Liver (tissue), 8 donors: ENCODE measurements at regions not wholly inside any gene's neighbourhood (a gene's known extent, or its start where the extent isn't known, plus 50 kb on each side); places are given as distances from the start of the nearest gene placed in this dataset.

Experiments
- DNase-seq: peaks from one replicate; pipeline ENCODE4 v3.0.0-alpha.2; 2017; ENCODE audit warnings: low spot score
- H3K27ac ChIP-seq, 2 donors: one replicate each; pipeline ENCODE4 v1.7.0; 2013; ENCODE audit warnings: inconsistent platforms in 2 of 2, low read length in 2 of 2, control low read depth in 1 of 2, low read depth in 1 of 2, mild to moderate bottlenecking in 1 of 2
- H3K27me3 ChIP-seq, 4 donors: one replicate each; pipeline versions ENCODE4 v1.6.1 to v1.7.0; 2013; ENCODE audit warnings: low read length in 3 of 4, inconsistent platforms in 1 of 4, mild to moderate bottlenecking in 1 of 4, moderate library complexity in 1 of 4; ENCODE audit not compliant: control insufficient read depth in 4 of 4, insufficient read depth in 4 of 4
- H3K36me3 ChIP-seq, 4 donors: one replicate each; pipeline versions ENCODE4 v1.6.1 to v1.7.0; 2013; ENCODE audit warnings: low read length in 3 of 4, mild to moderate bottlenecking in 3 of 4, low read depth in 1 of 4, moderate library complexity in 1 of 4; ENCODE audit not compliant: control insufficient read depth in 4 of 4, insufficient read depth in 3 of 4
- H3K4me1 ChIP-seq, 4 donors: one replicate each; pipeline versions ENCODE4 v1.6.1 to v1.7.0; 2013; ENCODE audit warnings: low read length in 3 of 4, mild to moderate bottlenecking in 3 of 4, moderate library complexity in 1 of 4; ENCODE audit not compliant: control insufficient read depth in 4 of 4, insufficient read depth in 4 of 4
- H3K4me3 ChIP-seq, 3 donors: one replicate each; pipeline versions ENCODE4 v1.6.1 to v1.7.0; 2013; ENCODE audit warnings: low read length in 3 of 3, control low read depth in 1 of 3, low read depth in 1 of 3, mild to moderate bottlenecking in 1 of 3
- H3K9ac ChIP-seq, 2 donors: one replicate each; pipeline ENCODE4 v1.7.0; 2013; ENCODE audit warnings: low read length in 2 of 2, mild to moderate bottlenecking in 2 of 2, moderate library complexity in 2 of 2, control low read depth in 1 of 2, low read depth in 1 of 2
- H3K9me3 ChIP-seq, 4 donors: one replicate each; pipeline versions ENCODE4 v1.6.1 to v1.7.0; 2013; ENCODE audit warnings: low read length in 3 of 4; ENCODE audit not compliant: control insufficient read depth in 4 of 4
- EGR1 ChIP-seq, 2 donors: IDR thresholded peaks; 2 replicates each; pipeline ENCODE4 v1.6.1; 2016 to 2018; ENCODE audit warnings: antibody characterized with exemption in 2 of 2, low read depth in 2 of 2
- FOXA1 ChIP-seq: IDR thresholded peaks from 2 replicates; pipeline ENCODE4 v1.6.1; 2016; ENCODE audit warnings: antibody characterized with exemption
- FOXA2 ChIP-seq: IDR thresholded peaks from 2 replicates; pipeline ENCODE4 v1.6.1; 2016; ENCODE audit warnings: antibody characterized with exemption
- GABPA ChIP-seq, 2 donors: IDR thresholded peaks in 1 of 2; conservative IDR thresholded peaks in 1 of 2; 2 replicates each; pipeline ENCODE4 v1.6.1; 2016; ENCODE audit warnings: antibody characterized with exemption in 2 of 2, mild to moderate bottlenecking in 1 of 2, moderate library complexity in 1 of 2
- HNF4A ChIP-seq, 2 donors: conservative IDR thresholded peaks; 2 replicates each; pipeline ENCODE4 v1.6.1; 2016; ENCODE audit warnings: antibody characterized with exemption in 2 of 2, mild to moderate bottlenecking in 2 of 2
- RAD21 ChIP-seq, 2 donors: IDR thresholded peaks; 2 replicates each; pipeline ENCODE4 v1.6.1; 2016; ENCODE audit warnings: antibody characterized with exemption in 2 of 2, mild to moderate bottlenecking in 2 of 2
- RXRA ChIP-seq, 2 donors: IDR thresholded peaks; 2 replicates each; pipeline ENCODE4 v1.6.1; 2017 to 2018; ENCODE audit warnings: antibody characterized with exemption in 2 of 2, mild to moderate bottlenecking in 1 of 2
- TAF1 ChIP-seq: conservative IDR thresholded peaks from 2 replicates; pipeline ENCODE4 v1.6.1; 2016; ENCODE audit warnings: antibody characterized with exemption, mild to moderate bottlenecking
- YY1 ChIP-seq: IDR thresholded peaks from 2 replicates; pipeline ENCODE4 v1.6.1; 2016; ENCODE audit warnings: antibody characterized with exemption, mild to moderate bottlenecking
- WGBS: extraction: QIAGEN DNeasy Blood & Tissue Kit; methylation state at CpG from one replicate; pipeline ENCODE4 v1.1.7; 2013; 5-methylcytosine and 5-hydroxymethylcytosine counted together
- TF ChIP-seq, protein P1 (sequence below): IDR thresholded peaks from 2 replicates; pipeline ENCODE4 v1.6.1; 2016; ENCODE audit warnings: antibody characterized with exemption
- TF ChIP-seq, protein P2 (sequence below): IDR thresholded peaks from 2 replicates; pipeline ENCODE4 v1.6.1; 2016; ENCODE audit warnings: antibody characterized with exemption, mild to moderate bottlenecking
- TF ChIP-seq, protein P3 (sequence below): fragments of 150-350 bp; IDR thresholded peaks from 2 replicates; pipeline ENCODE4 v1.5.1; 2017; ENCODE audit warnings: improper control_type of control experiment, low read depth, low read length; ENCODE audit not compliant: missing input control
- donor health status: healthy.
- donor health status: healthy.
- donor health status: healthy.
- donor health status: healthy.
- donor health status: healthy.

DNA sequence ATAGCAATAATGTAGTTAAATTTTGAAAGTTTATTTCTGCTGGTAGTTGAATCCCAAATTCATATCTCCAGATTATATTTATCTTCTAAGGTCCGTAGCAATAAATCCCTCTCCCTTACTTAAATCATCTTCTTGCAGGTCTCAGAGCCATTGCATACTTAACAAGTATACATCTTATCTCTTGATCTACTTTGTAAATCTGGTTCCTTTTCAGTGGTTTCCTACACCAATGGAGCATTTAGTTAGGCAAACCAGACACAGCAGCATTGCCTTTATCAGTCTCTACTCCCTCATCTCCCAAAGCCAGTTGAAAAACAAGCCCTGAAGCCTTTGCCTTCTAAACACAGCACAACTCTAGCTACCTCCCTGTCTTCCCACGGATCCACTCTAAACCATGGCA is 440.9 kb downstream of the CNTN6 start:
- Histone ChIP-seq H3K36me3 (no peaks in the 10 kb centered on the region), H3K27ac (no peak overlapping the region), H3K4me3 (no peak overlapping the region), H3K4me1 (no peaks in the 10 kb centered on the region), H3K9me3 (peaks cover 0 to 10% (median 2%) of the 10 kb centered on the region in 4 donors), H3K9ac (no peak overlapping the region), H3K27me3 (no peaks in the 10 kb centered on the region)
- no peak for DNase-seq
- no peak for TF ChIP-seq RAD21 (IDR thresholded peaks at IDR 0.05)
- TF ChIP-seq FOXA2, result no peak
- no peak for TF ChIP-seq HNF4A (conservative IDR thresholded peaks at IDR 0.05)
- TF ChIP-seq, protein P1, sequence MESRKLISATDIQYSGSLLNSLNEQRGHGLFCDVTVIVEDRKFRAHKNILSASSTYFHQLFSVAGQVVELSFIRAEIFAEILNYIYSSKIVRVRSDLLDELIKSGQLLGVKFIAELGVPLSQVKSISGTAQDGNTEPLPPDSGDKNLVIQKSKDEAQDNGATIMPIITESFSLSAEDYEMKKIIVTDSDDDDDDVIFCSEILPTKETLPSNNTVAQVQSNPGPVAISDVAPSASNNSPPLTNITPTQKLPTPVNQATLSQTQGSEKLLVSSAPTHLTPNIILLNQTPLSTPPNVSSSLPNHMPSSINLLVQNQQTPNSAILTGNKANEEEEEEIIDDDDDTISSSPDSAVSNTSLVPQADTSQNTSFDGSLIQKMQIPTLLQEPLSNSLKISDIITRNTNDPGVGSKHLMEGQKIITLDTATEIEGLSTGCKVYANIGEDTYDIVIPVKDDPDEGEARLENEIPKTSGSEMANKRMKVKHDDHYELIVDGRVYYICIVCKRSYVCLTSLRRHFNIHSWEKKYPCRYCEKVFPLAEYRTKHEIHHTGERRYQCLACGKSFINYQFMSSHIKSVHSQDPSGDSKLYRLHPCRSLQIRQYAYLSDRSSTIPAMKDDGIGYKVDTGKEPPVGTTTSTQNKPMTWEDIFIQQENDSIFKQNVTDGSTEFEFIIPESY, result no peak
- no peak for TF ChIP-seq TAF1
- TF ChIP-seq, protein P2, sequence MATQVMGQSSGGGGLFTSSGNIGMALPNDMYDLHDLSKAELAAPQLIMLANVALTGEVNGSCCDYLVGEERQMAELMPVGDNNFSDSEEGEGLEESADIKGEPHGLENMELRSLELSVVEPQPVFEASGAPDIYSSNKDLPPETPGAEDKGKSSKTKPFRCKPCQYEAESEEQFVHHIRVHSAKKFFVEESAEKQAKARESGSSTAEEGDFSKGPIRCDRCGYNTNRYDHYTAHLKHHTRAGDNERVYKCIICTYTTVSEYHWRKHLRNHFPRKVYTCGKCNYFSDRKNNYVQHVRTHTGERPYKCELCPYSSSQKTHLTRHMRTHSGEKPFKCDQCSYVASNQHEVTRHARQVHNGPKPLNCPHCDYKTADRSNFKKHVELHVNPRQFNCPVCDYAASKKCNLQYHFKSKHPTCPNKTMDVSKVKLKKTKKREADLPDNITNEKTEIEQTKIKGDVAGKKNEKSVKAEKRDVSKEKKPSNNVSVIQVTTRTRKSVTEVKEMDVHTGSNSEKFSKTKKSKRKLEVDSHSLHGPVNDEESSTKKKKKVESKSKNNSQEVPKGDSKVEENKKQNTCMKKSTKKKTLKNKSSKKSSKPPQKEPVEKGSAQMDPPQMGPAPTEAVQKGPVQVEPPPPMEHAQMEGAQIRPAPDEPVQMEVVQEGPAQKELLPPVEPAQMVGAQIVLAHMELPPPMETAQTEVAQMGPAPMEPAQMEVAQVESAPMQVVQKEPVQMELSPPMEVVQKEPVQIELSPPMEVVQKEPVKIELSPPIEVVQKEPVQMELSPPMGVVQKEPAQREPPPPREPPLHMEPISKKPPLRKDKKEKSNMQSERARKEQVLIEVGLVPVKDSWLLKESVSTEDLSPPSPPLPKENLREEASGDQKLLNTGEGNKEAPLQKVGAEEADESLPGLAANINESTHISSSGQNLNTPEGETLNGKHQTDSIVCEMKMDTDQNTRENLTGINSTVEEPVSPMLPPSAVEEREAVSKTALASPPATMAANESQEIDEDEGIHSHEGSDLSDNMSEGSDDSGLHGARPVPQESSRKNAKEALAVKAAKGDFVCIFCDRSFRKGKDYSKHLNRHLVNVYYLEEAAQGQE, result no peak
- WGBS, result 65% methylated on average over 2 of the region's 2 CpGs

DNA sequence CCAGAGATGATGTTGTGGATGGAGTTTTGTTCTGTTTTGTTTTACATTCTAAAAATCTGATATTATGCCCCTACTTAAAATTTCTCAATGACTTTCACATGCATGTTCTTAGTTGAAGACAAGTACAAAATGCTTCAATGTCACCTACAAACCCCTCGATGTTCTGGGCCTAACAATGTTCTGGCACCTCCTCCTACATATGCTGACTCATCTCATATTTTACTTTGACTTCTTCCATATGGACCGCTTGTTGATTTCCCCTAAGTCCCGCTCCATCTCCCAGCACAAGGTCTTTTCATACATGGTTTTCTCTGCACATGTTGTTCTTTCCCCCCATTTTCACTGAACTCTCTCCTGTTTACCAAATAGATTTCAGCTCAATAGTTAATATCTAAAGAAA is 441.4 kb downstream of the CNTN6 start:
- H3K9ac ChIP-seq, result no peak overlapping the region
- H3K36me3 ChIP-seq, result no peaks in the 10 kb centered on the region
- DNase-seq, result no peak
- H3K27ac ChIP-seq, result no peak overlapping the region
- H3K27me3 ChIP-seq, result no peaks in the 10 kb centered on the region
- no peaks in the 10 kb centered on the region for H3K4me1 ChIP-seq
- peaks cover 0 to 10% (median 2%) of the 10 kb centered on the region in 4 donors for H3K9me3 ChIP-seq
- TF ChIP-seq HNF4A (conservative IDR thresholded peaks at IDR 0.05), result no peak
- TF ChIP-seq, protein P3, sequence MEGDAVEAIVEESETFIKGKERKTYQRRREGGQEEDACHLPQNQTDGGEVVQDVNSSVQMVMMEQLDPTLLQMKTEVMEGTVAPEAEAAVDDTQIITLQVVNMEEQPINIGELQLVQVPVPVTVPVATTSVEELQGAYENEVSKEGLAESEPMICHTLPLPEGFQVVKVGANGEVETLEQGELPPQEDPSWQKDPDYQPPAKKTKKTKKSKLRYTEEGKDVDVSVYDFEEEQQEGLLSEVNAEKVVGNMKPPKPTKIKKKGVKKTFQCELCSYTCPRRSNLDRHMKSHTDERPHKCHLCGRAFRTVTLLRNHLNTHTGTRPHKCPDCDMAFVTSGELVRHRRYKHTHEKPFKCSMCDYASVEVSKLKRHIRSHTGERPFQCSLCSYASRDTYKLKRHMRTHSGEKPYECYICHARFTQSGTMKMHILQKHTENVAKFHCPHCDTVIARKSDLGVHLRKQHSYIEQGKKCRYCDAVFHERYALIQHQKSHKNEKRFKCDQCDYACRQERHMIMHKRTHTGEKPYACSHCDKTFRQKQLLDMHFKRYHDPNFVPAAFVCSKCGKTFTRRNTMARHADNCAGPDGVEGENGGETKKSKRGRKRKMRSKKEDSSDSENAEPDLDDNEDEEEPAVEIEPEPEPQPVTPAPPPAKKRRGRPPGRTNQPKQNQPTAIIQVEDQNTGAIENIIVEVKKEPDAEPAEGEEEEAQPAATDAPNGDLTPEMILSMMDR, result no peak
- no peak overlapping the region for H3K4me3 ChIP-seq
- WGBS, result 70% methylated on average over 3 of the region's 3 CpGs

DNA sequence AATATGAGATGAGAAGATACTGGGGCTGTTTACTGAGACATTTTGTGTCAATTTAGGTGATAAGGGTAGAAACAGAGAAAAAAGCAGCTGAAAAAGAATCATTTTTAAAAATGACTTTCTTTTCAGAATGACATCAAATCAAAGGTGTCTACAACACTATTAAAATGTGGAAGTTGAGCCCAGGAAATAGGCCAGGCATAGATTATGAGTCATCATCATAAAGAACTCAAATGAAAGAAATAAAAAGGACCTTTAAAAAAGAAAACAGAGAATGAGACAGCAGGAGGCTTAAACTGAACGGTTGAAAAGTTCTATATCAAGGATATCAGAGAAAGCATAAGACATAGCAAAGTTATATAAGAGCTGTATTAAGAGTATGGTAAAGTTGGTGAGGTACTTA is 442.5 kb downstream of the CNTN6 start:
- DNase-seq, result no peak
- WGBS, result 54% methylated on average over 1 of the region's 1 CpG
- Histone ChIP-seq H3K4me1 (no peaks in the 10 kb centered on the region), H3K27ac (no peak overlapping the region), H3K27me3 (no peaks in the 10 kb centered on the region), H3K9me3 (peaks cover 0 to 10% (median 2%) of the 10 kb centered on the region in 4 donors), H3K4me3 (no peak overlapping the region), H3K36me3 (no peaks in the 10 kb centered on the region), H3K9ac (no peak overlapping the region)
- TF ChIP-seq, protein P2, result no peak
- no peak for TF ChIP-seq EGR1 (IDR thresholded peaks at IDR 0.05; ENCODE audit: low read depth in 2 of 2)
- TF ChIP-seq GABPA (IDR thresholded peaks at IDR 0.05 in 1 of 2, conservative IDR thresholded peaks at IDR 0.05 in 1 of 2), result no peak
- no peak for TF ChIP-seq FOXA2
- TF ChIP-seq FOXA1, result no peak
- no peak for TF ChIP-seq RXRA (IDR thresholded peaks at IDR 0.05)
- no peak for TF ChIP-seq YY1
- TF ChIP-seq, protein P1, result no peak
